ENCODE measurements at regions not wholly inside any gene's neighbourhood (a gene's known extent, or its start where the extent isn't known, plus 50 kb on each side); places are given as distances from the start of the nearest gene placed in this dataset.

- H2AFZ ChIP-seq (ENCODE audit: low read depth, low read length, severe bottlenecking) = no peak overlapping the region
- no peaks in the 10 kb centered on the region for H3K36me3 ChIP-seq (ENCODE audit: low read length)
- no peak overlapping the region for H3K4me2 ChIP-seq (ENCODE audit: low read depth, low read length, poor library complexity, severe bottlenecking)
- no peak overlapping the region for H3K9ac ChIP-seq (ENCODE audit: low read length)
- H3K9me2 ChIP-seq (replicated peaks; ENCODE audit: insufficient read depth, low read length) = no peaks in the 10 kb centered on the region
- TF ChIP-seq CTCF (IDR thresholded peaks at IDR 0.05; ENCODE audit: insufficient read depth, low read length, poor library complexity, severe bottlenecking) (no peak), EZH2phosphoT487 (conservative IDR thresholded peaks at IDR 0.05; ENCODE audit: low read length) (no peak)
- H3K27me3 ChIP-seq (ENCODE audit: low read length) = no peaks in the 10 kb centered on the region
- no peak overlapping the region for H3K27ac ChIP-seq (ENCODE audit: low read depth, low read length)
- H3K9me3 ChIP-seq (ENCODE audit: insufficient read depth, low read length) = no peaks in the 10 kb centered on the region
- no peaks in the 10 kb centered on the region for H3F3A ChIP-seq (ENCODE audit: insufficient read depth)
- no peaks in the 10 kb centered on the region for H4K20me1 ChIP-seq (ENCODE audit: low read depth, low read length)
- H3K4me3 ChIP-seq (ENCODE audit: insufficient read depth, low read length, poor library complexity, severe bottlenecking) = no peak overlapping the region
- H3K79me2 ChIP-seq (ENCODE audit: insufficient read depth, low read length) = no peaks in the 10 kb centered on the region
Observed at GRCh38 chr2:153096272-153096671, 377.9 kb downstream of the ARL6IP6 start.

- Histone ChIP-seq H2AFZ (ENCODE audit: low read depth, low read length, severe bottlenecking) (no peak overlapping the region), H3K9ac (ENCODE audit: low read length) (no peak overlapping the region), H3K27ac (ENCODE audit: low read depth, low read length) (no peak overlapping the region), H3K4me3 (ENCODE audit: insufficient read depth, low read length, poor library complexity, severe bottlenecking) (no peak overlapping the region), H3K27me3 (ENCODE audit: low read length) (no peaks in the 10 kb centered on the region), H3F3A (ENCODE audit: insufficient read depth) (no peaks in the 10 kb centered on the region), H3K4me2 (ENCODE audit: low read depth, low read length, poor library complexity, severe bottlenecking) (no peak overlapping the region), H3K9me2 (replicated peaks; ENCODE audit: insufficient read depth, low read length) (no peaks in the 10 kb centered on the region), H4K20me1 (ENCODE audit: low read depth, low read length) (no peaks in the 10 kb centered on the region), H3K36me3 (ENCODE audit: low read length) (no peaks in the 10 kb centered on the region), H3K79me2 (ENCODE audit: insufficient read depth, low read length) (no peaks in the 10 kb centered on the region), H3K9me3 (ENCODE audit: insufficient read depth, low read length) (no peaks in the 10 kb centered on the region)
- no peak for TF ChIP-seq EZH2phosphoT487 (conservative IDR thresholded peaks at IDR 0.05; ENCODE audit: low read length)
- TF ChIP-seq CTCF (IDR thresholded peaks at IDR 0.05; ENCODE audit: insufficient read depth, low read length, poor library complexity, severe bottlenecking) = no peak
Observed at GRCh38 chr2:153091344-153091743, 372.9 kb downstream of the ARL6IP6 start.

GRCh38 chr2:153079315-153079714 is 360.9 kb downstream of the ARL6IP6 start:
- Histone ChIP-seq H2AFZ (ENCODE audit: low read depth, low read length, severe bottlenecking) (no peak overlapping the region), H3K79me2 (ENCODE audit: insufficient read depth, low read length) (no peaks in the 10 kb centered on the region), H3K9me3 (ENCODE audit: insufficient read depth, low read length) (no peaks in the 10 kb centered on the region), H3K27me3 (ENCODE audit: low read length) (no peaks in the 10 kb centered on the region), H3K9ac (ENCODE audit: low read length) (no peak overlapping the region), H3K4me3 (ENCODE audit: insufficient read depth, low read length, poor library complexity, severe bottlenecking) (no peak overlapping the region), H3K4me2 (ENCODE audit: low read depth, low read length, poor library complexity, severe bottlenecking) (no peak overlapping the region), H3K36me3 (ENCODE audit: low read length) (no peaks in the 10 kb centered on the region), H3K27ac (ENCODE audit: low read depth, low read length) (no peak overlapping the region), H3K9me2 (replicated peaks; ENCODE audit: insufficient read depth, low read length) (no peaks in the 10 kb centered on the region), H4K20me1 (ENCODE audit: low read depth, low read length) (no peaks in the 10 kb centered on the region), H3F3A (ENCODE audit: insufficient read depth) (no peaks in the 10 kb centered on the region)
- no peak for TF ChIP-seq CTCF (IDR thresholded peaks at IDR 0.05; ENCODE audit: insufficient read depth, low read length, poor library complexity, severe bottlenecking)
- TF ChIP-seq EZH2phosphoT487 (conservative IDR thresholded peaks at IDR 0.05; ENCODE audit: low read length) = no peak

Data from SU-DHL-6 (cell line).